ENCODE measurements at regions not wholly inside any gene's neighbourhood (a gene's known extent, or its start where the extent isn't known, plus 50 kb on each side); places are given as distances from the start of the nearest gene placed in this dataset.

DNA sequence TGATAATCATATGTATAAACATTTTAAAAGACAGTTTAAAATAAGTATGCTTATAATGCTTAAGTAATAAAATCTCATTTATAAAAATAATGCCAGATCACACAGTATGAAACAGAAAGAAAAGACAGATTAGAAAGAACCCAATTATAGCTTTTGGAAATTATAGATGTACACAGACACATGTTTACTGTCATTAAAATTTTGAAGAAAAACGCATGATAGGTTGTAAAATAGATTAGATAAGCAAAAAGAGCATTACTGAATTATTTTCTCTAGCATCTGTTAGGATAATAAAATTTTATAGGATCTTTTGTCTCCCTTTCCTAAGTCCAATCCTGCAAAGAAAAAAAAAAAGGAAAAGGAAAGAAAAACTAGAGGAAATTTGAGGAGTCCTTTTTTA is 1107.3 kb upstream of the LRRN3 start:
- no peak overlapping the region for H3K27ac Mint-ChIP-seq (ENCODE audit: unreplicated experiment)
- H3K9me3 Mint-ChIP-seq (ENCODE audit: low read depth, unreplicated experiment), result peaks cover 4% of the 10 kb centered on the region
- H3K36me3 Mint-ChIP-seq (ENCODE audit: insufficient read depth, unreplicated experiment), result no peaks in the 10 kb centered on the region
- no TSS peak for BruUV-seq (replicated peaks)
- peaks cover 9% of the 10 kb centered on the region for H3K4me1 Mint-ChIP-seq (ENCODE audit: low read depth, unreplicated experiment)
- no peak overlapping the region for H3K4me3 Mint-ChIP-seq (ENCODE audit: low read depth, unreplicated experiment)
- H3K27me3 Mint-ChIP-seq (ENCODE audit: unreplicated experiment), result no peaks in the 10 kb centered on the region
- DNase-seq, result no peak
- intact Hi-C loops (cut with micrococcal nuclease; ENCODE audit: unreplicated experiment), result no loop called here
- CTCF ChIA-PET, result no interaction called here
- TF ChIP-seq, protein P1, sequence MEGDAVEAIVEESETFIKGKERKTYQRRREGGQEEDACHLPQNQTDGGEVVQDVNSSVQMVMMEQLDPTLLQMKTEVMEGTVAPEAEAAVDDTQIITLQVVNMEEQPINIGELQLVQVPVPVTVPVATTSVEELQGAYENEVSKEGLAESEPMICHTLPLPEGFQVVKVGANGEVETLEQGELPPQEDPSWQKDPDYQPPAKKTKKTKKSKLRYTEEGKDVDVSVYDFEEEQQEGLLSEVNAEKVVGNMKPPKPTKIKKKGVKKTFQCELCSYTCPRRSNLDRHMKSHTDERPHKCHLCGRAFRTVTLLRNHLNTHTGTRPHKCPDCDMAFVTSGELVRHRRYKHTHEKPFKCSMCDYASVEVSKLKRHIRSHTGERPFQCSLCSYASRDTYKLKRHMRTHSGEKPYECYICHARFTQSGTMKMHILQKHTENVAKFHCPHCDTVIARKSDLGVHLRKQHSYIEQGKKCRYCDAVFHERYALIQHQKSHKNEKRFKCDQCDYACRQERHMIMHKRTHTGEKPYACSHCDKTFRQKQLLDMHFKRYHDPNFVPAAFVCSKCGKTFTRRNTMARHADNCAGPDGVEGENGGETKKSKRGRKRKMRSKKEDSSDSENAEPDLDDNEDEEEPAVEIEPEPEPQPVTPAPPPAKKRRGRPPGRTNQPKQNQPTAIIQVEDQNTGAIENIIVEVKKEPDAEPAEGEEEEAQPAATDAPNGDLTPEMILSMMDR (IDR thresholded peaks at IDR 0.05; ENCODE audit: unreplicated experiment), result no peak

DNA sequence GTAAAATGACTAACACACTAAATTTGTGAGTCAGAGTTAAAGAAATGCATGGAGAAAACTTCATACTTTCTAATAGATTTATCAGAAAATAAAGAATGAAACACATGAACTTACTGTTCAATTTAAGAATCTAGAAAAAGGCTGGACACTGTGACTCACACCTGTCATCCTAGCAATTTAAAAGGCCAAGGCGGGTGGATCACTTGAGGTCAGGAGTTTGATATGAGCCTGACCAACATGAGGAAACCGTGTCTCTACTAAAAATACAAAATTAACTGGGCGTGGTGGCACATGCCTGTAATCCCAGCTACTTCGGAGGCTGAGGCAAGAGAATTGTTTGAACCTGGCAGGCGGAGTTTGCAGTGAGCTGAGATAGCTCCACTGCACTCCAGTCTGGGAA is 1106.2 kb upstream of the LRRN3 start:
- no peak overlapping the region for H3K4me3 Mint-ChIP-seq (ENCODE audit: low read depth, unreplicated experiment)
- BruUV-seq (replicated peaks), result no TSS peak
- peaks cover 9% of the 10 kb centered on the region for H3K4me1 Mint-ChIP-seq (ENCODE audit: low read depth, unreplicated experiment)
- CTCF ChIA-PET, result no interaction called here
- H3K27me3 Mint-ChIP-seq (ENCODE audit: unreplicated experiment), result no peaks in the 10 kb centered on the region
- no peak for DNase-seq
- H3K36me3 Mint-ChIP-seq (ENCODE audit: insufficient read depth, unreplicated experiment), result no peaks in the 10 kb centered on the region
- H3K27ac Mint-ChIP-seq (ENCODE audit: unreplicated experiment), result no peak overlapping the region
- TF ChIP-seq, protein P1 (IDR thresholded peaks at IDR 0.05; ENCODE audit: unreplicated experiment), result no peak
- peaks cover 4% of the 10 kb centered on the region for H3K9me3 Mint-ChIP-seq (ENCODE audit: low read depth, unreplicated experiment)
- intact Hi-C loops (cut with micrococcal nuclease; ENCODE audit: unreplicated experiment), result no loop called here

DNA sequence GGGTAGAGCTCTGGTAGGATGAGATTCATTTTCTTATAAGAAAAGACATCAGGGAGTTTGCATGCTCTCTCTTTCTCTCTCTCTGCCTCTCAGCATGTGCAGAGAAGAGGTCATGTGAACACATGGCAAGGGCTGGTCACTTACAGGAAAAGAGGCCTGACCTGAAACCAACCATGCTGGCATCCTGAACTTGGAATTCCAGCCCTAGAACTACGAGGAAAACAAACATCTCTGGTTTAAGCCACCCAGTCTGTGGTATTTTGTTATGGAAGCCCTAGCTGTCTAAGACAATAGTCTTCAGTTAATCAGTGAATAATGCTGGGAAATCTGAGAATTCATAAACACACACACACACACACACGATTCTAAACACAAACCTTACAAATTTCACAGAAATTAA is 1104.2 kb upstream of the LRRN3 start:
- intact Hi-C loops (cut with micrococcal nuclease; ENCODE audit: unreplicated experiment), result no loop called here
- CTCF ChIA-PET, result no interaction called here

DNA sequence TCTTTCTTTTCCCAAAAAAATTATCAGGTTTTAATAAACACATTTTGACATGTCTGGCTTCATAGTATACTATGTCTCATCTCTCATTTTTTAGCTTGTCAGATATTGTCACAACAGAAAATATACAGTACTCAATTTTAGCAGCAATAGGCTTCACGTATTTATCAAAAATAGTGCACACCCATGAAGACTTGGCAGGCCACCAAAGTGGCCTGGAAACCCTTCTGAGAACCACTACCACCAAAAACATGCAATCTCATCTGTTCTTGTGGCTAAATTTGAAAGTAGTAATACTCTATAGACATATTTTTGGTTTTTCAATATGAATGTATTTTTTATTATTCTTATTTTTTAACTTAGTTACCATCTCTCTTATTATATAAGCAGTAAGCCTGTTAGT is 1094.5 kb upstream of the LRRN3 start:
- TF ChIP-seq, protein P1 (IDR thresholded peaks at IDR 0.05; ENCODE audit: unreplicated experiment), result no peak
- Mint-ChIP-seq H3K9me3 (ENCODE audit: low read depth, unreplicated experiment) (peaks cover 4% of the 10 kb centered on the region), H3K4me1 (ENCODE audit: low read depth, unreplicated experiment) (peaks cover 6% of the 10 kb centered on the region), H3K27me3 (ENCODE audit: unreplicated experiment) (no peaks in the 10 kb centered on the region), H3K4me3 (ENCODE audit: low read depth, unreplicated experiment) (no peak overlapping the region), H3K27ac (ENCODE audit: unreplicated experiment) (no peak overlapping the region), H3K36me3 (ENCODE audit: insufficient read depth, unreplicated experiment) (no peaks in the 10 kb centered on the region)
- CTCF ChIA-PET, result no interaction called here
- DNase-seq, result no peak
- intact Hi-C loops (cut with micrococcal nuclease; ENCODE audit: unreplicated experiment), result no loop called here
- no TSS peak for BruUV-seq (replicated peaks)

More for the DNA sequence above, 1104.2 kb upstream of the LRRN3 start:
- Mint-ChIP-seq H3K4me3 (ENCODE audit: low read depth, unreplicated experiment) (no peak overlapping the region), H3K4me1 (ENCODE audit: low read depth, unreplicated experiment) (peaks cover 9% of the 10 kb centered on the region), H3K36me3 (ENCODE audit: insufficient read depth, unreplicated experiment) (no peaks in the 10 kb centered on the region), H3K27me3 (ENCODE audit: unreplicated experiment) (no peaks in the 10 kb centered on the region), H3K27ac (ENCODE audit: unreplicated experiment) (no peak overlapping the region), H3K9me3 (ENCODE audit: low read depth, unreplicated experiment) (peaks cover 4% of the 10 kb centered on the region)
- no TSS peak for BruUV-seq (replicated peaks)
- TF ChIP-seq, protein P1 (IDR thresholded peaks at IDR 0.05; ENCODE audit: unreplicated experiment), result no peak
- DNase-seq, result no peak

DNA sequence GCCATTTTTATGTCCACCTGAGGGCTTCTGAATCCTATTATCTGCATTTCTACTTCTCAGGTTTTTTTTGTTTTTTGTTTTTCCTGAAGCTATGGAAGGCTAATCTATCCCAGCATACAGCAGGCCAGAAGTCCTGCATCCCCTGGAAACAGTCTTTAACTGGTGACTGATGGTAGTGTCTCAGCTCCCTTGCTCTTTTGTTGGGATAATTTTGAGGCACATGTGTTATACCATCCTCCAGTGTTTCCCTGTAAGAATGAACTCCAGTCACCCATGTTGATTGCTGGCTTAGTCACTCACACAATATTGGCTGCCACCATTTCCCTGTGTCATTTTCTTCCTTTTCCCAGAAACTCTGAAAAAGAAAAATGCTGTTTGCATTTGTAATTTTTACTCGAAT is 1094.0 kb upstream of the LRRN3 start:
- H3K27ac Mint-ChIP-seq (ENCODE audit: unreplicated experiment), result no peak overlapping the region
- TF ChIP-seq, protein P1 (IDR thresholded peaks at IDR 0.05; ENCODE audit: unreplicated experiment), result no peak
- H3K27me3 Mint-ChIP-seq (ENCODE audit: unreplicated experiment), result no peaks in the 10 kb centered on the region
- H3K4me3 Mint-ChIP-seq (ENCODE audit: low read depth, unreplicated experiment), result no peak overlapping the region
- CTCF ChIA-PET, result no interaction called here
- BruUV-seq (replicated peaks), result no TSS peak
- intact Hi-C loops (cut with micrococcal nuclease; ENCODE audit: unreplicated experiment), result no loop called here
- H3K36me3 Mint-ChIP-seq (ENCODE audit: insufficient read depth, unreplicated experiment), result no peaks in the 10 kb centered on the region
- H3K4me1 Mint-ChIP-seq (ENCODE audit: low read depth, unreplicated experiment), result peaks cover 6% of the 10 kb centered on the region
- H3K9me3 Mint-ChIP-seq (ENCODE audit: low read depth, unreplicated experiment), result peaks cover 4% of the 10 kb centered on the region
- no peak for DNase-seq
